ENCODE measurements at regions not wholly inside any gene's neighbourhood (a gene's known extent, or its start where the extent isn't known, plus 50 kb on each side); places are given as distances from the start of the nearest gene placed in this dataset.

- Histone ChIP-seq H3K4me3 (ENCODE audit: low read depth, low read length, poor library complexity, severe bottlenecking) (no peak overlapping the region), H3K27me3 (replicated peaks; ENCODE audit: insufficient read depth, low read depth, low read length, poor library complexity) (no peaks in the 10 kb centered on the region), H3K36me3 (ENCODE audit: insufficient read depth, low read length, poor library complexity, severe bottlenecking) (no peaks in the 10 kb centered on the region), H3K4me1 (ENCODE audit: insufficient read depth, low read length, poor library complexity, severe bottlenecking) (no peaks in the 10 kb centered on the region), H3K9me3 (ENCODE audit: low read depth, low read length, poor library complexity, severe bottlenecking) (peaks cover 15% of the 10 kb centered on the region), H3K27ac (ENCODE audit: low read depth, low read length, poor library complexity, severe bottlenecking) (no peak overlapping the region)
- DNase-seq (ENCODE audit: low spot score): no peak
- POLR2A ChIA-PET (ENCODE audit: low non-redundant PET): interaction anchor here (0.6 kb wide), 1 partner anchor 12 kb away, joined by 3 read pairs; no protein-coding TSS in a partner anchor
- CTCF ChIA-PET: no interaction called here
- no peak for TF ChIP-seq EZH2 (IDR thresholded peaks at IDR 0.05; ENCODE audit: borderline replicate concordance, low read depth, low read length, poor library complexity, severe bottlenecking)
- no peak for TF ChIP-seq CTCF (conservative IDR thresholded peaks at IDR 0.05; ENCODE audit: low read depth, low read length)
- no TSS peak for BruUV-seq (replicated peaks)
- intact Hi-C loops (cut with micrococcal nuclease; ENCODE audit: unreplicated experiment): no loop called here
These were observed 181.1 kb downstream of the HIPK3 start for GRCh38 chr11:33438301-33438700.

GRCh38 chr11:33437529-33437928, 180.3 kb downstream of the HIPK3 start:
- H3K27ac ChIP-seq (ENCODE audit: low read depth, low read length, poor library complexity, severe bottlenecking): no peak overlapping the region
- DNase-seq (ENCODE audit: low spot score): no peak
- H3K9me3 ChIP-seq (ENCODE audit: low read depth, low read length, poor library complexity, severe bottlenecking): peaks cover 15% of the 10 kb centered on the region
- no peaks in the 10 kb centered on the region for H3K27me3 ChIP-seq (replicated peaks; ENCODE audit: insufficient read depth, low read depth, low read length, poor library complexity)
- no TSS peak for BruUV-seq (replicated peaks)
- intact Hi-C loops (cut with micrococcal nuclease; ENCODE audit: unreplicated experiment): no loop called here
- ChIA-PET POLR2A (ENCODE audit: low non-redundant PET) (no interaction called here), CTCF (no interaction called here)
- no peak overlapping the region for H3K4me3 ChIP-seq (ENCODE audit: low read depth, low read length, poor library complexity, severe bottlenecking)
- TF ChIP-seq EZH2 (IDR thresholded peaks at IDR 0.05; ENCODE audit: borderline replicate concordance, low read depth, low read length, poor library complexity, severe bottlenecking) (no peak), CTCF (conservative IDR thresholded peaks at IDR 0.05; ENCODE audit: low read depth, low read length) (no peak)
- no peaks in the 10 kb centered on the region for H3K36me3 ChIP-seq (ENCODE audit: insufficient read depth, low read length, poor library complexity, severe bottlenecking)
- no peaks in the 10 kb centered on the region for H3K4me1 ChIP-seq (ENCODE audit: insufficient read depth, low read length, poor library complexity, severe bottlenecking)

- intact Hi-C loops (cut with micrococcal nuclease; ENCODE audit: unreplicated experiment): no loop called here
- peaks cover 15% of the 10 kb centered on the region for H3K9me3 ChIP-seq (ENCODE audit: low read depth, low read length, poor library complexity, severe bottlenecking)
- H3K4me1 ChIP-seq (ENCODE audit: insufficient read depth, low read length, poor library complexity, severe bottlenecking): no peaks in the 10 kb centered on the region
- no peaks in the 10 kb centered on the region for H3K27me3 ChIP-seq (replicated peaks; ENCODE audit: insufficient read depth, low read depth, low read length, poor library complexity)
- CTCF ChIA-PET: no interaction called here
- no TSS peak for BruUV-seq (replicated peaks)
- no peak overlapping the region for H3K4me3 ChIP-seq (ENCODE audit: low read depth, low read length, poor library complexity, severe bottlenecking)
- no peaks in the 10 kb centered on the region for H3K36me3 ChIP-seq (ENCODE audit: insufficient read depth, low read length, poor library complexity, severe bottlenecking)
- DNase-seq (ENCODE audit: low spot score): no peak
- POLR2A ChIA-PET (ENCODE audit: low non-redundant PET): no interaction called here
- TF ChIP-seq CTCF (conservative IDR thresholded peaks at IDR 0.05; ENCODE audit: low read depth, low read length) (no peak), EZH2 (IDR thresholded peaks at IDR 0.05; ENCODE audit: borderline replicate concordance, low read depth, low read length, poor library complexity, severe bottlenecking) (no peak)
- H3K27ac ChIP-seq (ENCODE audit: low read depth, low read length, poor library complexity, severe bottlenecking): no peak overlapping the region
These were observed 178.0 kb downstream of the HIPK3 start for GRCh38 chr11:33435216-33435615.

Data from A673 (cell line).